ENCODE measurements at regions not wholly inside any gene's neighbourhood (a gene's known extent, or its start where the extent isn't known, plus 50 kb on each side); places are given as distances from the start of the nearest gene placed in this dataset.

DNA sequence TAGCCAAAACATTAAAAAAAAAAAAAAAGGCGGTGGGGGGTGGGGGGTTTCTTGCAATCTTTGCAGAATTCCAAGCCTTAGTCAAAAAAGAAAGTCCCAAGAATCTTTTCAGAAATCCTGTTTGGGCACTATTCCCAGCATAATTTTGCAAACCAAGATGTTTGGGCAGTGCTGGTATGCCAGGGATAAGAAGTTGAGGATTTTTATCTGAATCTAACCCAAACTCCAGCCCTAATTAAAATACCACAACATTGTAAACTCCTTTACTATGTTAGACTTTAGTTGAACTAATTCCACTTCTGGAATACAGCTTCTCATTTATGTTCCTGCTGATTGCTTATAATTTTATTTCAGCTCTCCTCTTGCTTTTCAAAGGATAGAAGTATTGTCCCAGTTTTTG, 504.1 kb upstream of the ADGRL2 start:
- ChIA-PET POLR2A (no interaction called here), CTCF (no interaction called here)

DNA sequence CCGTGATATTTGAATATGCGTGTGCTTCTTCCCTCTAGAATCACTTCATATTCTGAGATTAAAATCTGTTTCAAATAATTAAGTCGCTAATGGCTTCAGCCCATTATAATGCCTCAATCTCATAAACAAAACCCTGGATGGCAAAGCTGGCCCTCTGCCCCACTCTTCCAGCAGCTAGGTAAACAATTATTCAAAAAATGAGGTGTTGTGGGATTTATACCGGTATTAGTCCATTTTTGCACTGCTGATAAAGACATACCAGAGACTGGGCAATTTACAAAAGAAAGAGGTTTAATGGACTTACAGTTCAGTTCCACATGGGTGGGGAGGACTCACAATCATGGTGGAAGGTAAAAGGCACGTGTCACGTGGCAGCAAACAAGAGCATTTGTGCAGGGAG, 510.4 kb upstream of the ADGRL2 start:
- Mint-ChIP-seq H3K36me3 (ENCODE audit: low read depth) (no peaks in the 10 kb centered on the region), H3K9me3 (peaks cover 4% of the 10 kb centered on the region), H3K27ac (no peak overlapping the region), H3K4me1 (ENCODE audit: low read depth) (no peaks in the 10 kb centered on the region), H3K4me3 (no peak overlapping the region), H3K27me3 (no peaks in the 10 kb centered on the region)
- TF ChIP-seq CTCF (IDR thresholded peaks at IDR 0.05) = no peak
- intact Hi-C loops (cut with DNase I, micrococcal nuclease) = no loop called here
- ATAC-seq (ENCODE audit: poor library complexity) = no peak
- Histone ChIP-seq H3K36me3 (ENCODE audit: insufficient read depth, low read length) (no peaks in the 10 kb centered on the region), H3K4me1 (ENCODE audit: insufficient read depth, low read length) (no peaks in the 10 kb centered on the region), H3K27me3 (ENCODE audit: control insufficient read depth in 1 of 2, insufficient read depth in 2 of 2, low read length in 2 of 2) (no peaks in the 10 kb centered on the region), H3K27ac (ENCODE audit: low read depth in 1 of 2, low read length in 2 of 2) (no peak overlapping the region), H3K4me3 (ENCODE audit: low read length) (no peak overlapping the region), H3K9me3 (ENCODE audit: control insufficient read depth in 1 of 2, insufficient read depth in 1 of 2, low read length in 2 of 2) (peaks cover 0 to 3% of the 10 kb centered on the region in 2 experiments)
- CTCF ChIA-PET = no interaction called here
- POLR2A ChIA-PET = no interaction called here
- DNase-seq = no peak

More for the DNA sequence above, 504.1 kb upstream of the ADGRL2 start:
- Mint-ChIP-seq H3K9me3 (peaks cover 7% of the 10 kb centered on the region), H3K27ac (no peak overlapping the region), H3K27me3 (no peaks in the 10 kb centered on the region), H3K4me3 (no peak overlapping the region), H3K36me3 (ENCODE audit: low read depth) (no peaks in the 10 kb centered on the region), H3K4me1 (ENCODE audit: low read depth) (no peaks in the 10 kb centered on the region)
- no peaks in the 10 kb centered on the region for H3K27me3 ChIP-seq (ENCODE audit: control insufficient read depth in 1 of 2, insufficient read depth in 2 of 2, low read length in 2 of 2)
- intact Hi-C loops (cut with DNase I, micrococcal nuclease) = no loop called here
- DNase-seq (no peak), ATAC-seq (ENCODE audit: poor library complexity) (no peak)
- H3K4me3 ChIP-seq (ENCODE audit: low read length) = no peak overlapping the region
- no peak overlapping the region for H3K27ac ChIP-seq (ENCODE audit: low read depth in 1 of 2, low read length in 2 of 2)
- H3K36me3 ChIP-seq (ENCODE audit: insufficient read depth, low read length) = no peaks in the 10 kb centered on the region
- H3K4me1 ChIP-seq (ENCODE audit: insufficient read depth, low read length) = no peaks in the 10 kb centered on the region
- no peak for TF ChIP-seq CTCF (IDR thresholded peaks at IDR 0.05)
- H3K9me3 ChIP-seq (ENCODE audit: control insufficient read depth in 1 of 2, insufficient read depth in 1 of 2, low read length in 2 of 2) = no peaks in the 10 kb centered on the region

DNA sequence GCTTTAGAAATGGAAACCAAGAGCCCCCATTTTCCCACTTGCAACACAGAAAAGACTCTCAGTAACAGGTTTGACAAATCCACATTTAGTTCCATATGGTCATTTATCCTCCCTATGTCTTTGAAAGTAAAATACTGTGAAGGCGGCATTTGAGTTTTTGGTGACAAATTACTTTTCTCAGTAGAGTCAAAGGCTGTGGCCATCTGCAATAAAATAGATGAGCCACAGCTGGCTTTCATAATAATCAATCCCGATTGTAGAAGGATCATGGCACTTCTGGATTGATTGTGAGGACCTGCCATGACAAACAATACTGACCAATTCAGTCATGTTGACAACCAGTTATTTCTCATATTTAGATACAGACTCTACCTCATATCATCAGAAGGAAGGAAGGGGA, 512.0 kb upstream of the ADGRL2 start:
- H3K4me1 ChIP-seq (ENCODE audit: insufficient read depth, low read length) = no peaks in the 10 kb centered on the region
- Mint-ChIP-seq H3K27ac (no peak overlapping the region), H3K4me1 (ENCODE audit: low read depth) (no peaks in the 10 kb centered on the region), H3K36me3 (ENCODE audit: low read depth) (no peaks in the 10 kb centered on the region), H3K9me3 (peaks cover 4% of the 10 kb centered on the region), H3K4me3 (no peak overlapping the region), H3K27me3 (no peaks in the 10 kb centered on the region)
- H3K36me3 ChIP-seq (ENCODE audit: insufficient read depth, low read length) = no peaks in the 10 kb centered on the region
- intact Hi-C loops (cut with DNase I, micrococcal nuclease) = no loop called here
- H3K27me3 ChIP-seq (ENCODE audit: control insufficient read depth in 1 of 2, insufficient read depth in 2 of 2, low read length in 2 of 2) = no peaks in the 10 kb centered on the region
- TF ChIP-seq CTCF (IDR thresholded peaks at IDR 0.05) = no peak
- ChIA-PET CTCF (no interaction called here), POLR2A (no interaction called here)
- H3K9me3 ChIP-seq (ENCODE audit: control insufficient read depth in 1 of 2, insufficient read depth in 1 of 2, low read length in 2 of 2) = peaks cover 0 to 3% of the 10 kb centered on the region in 2 experiments
- no peak overlapping the region for H3K27ac ChIP-seq (ENCODE audit: low read depth in 1 of 2, low read length in 2 of 2)
- ATAC-seq (ENCODE audit: poor library complexity) = no peak
- DNase-seq = no peak
- H3K4me3 ChIP-seq (ENCODE audit: low read length) = no peak overlapping the region
